ENCODE measurements at regions not wholly inside any gene's neighbourhood (a gene's known extent, or its start where the extent isn't known, plus 50 kb on each side); places are given as distances from the start of the nearest gene placed in this dataset.

DNA sequence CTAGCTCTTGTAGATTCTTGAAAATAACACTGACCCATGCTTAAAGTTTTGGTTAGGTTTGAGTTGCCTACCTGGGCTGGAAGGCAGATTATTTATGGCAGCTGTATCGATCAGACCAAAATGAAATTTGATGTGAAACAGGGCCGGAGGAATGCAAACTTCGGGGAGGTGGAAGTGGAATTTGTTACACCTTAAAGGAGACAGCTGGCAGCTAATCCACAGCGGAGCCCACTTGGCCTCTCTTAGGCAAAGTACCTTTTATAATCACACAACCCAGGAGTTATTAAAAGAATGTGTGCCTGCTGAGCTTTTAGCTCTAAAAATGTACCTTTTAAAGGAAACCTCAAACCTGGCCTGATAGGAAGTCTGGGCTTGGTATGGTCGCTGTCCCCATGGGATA lies 250.9 kb upstream of the TPM1 start:
- 85 to 94% (median 92%) methylated on average over 5 of the region's 5 CpGs for WGBS, 4 donors
- Histone ChIP-seq H3K27ac (no peak overlapping the region), H3K36me3 (peaks cover 0 to 29% (median 8%) of the 10 kb centered on the region in 9 donors), H3K4me3 (no peak overlapping the region), H3K4me1 (peaks cover 0 to 12% (median 0%) of the 10 kb centered on the region in 12 donors), H3K27me3 (no peaks in the 10 kb centered on the region), H3K9me3 (no peaks in the 10 kb centered on the region)
- TF ChIP-seq CTCF (IDR thresholded peaks at IDR 0.05) (no peak), POLR2A (IDR thresholded peaks at IDR 0.05) (no peak)
- no peak for DNase-seq
- ATAC-seq = no peak
- intact Hi-C loops (cut with DNase I) = no loop called here

DNA sequence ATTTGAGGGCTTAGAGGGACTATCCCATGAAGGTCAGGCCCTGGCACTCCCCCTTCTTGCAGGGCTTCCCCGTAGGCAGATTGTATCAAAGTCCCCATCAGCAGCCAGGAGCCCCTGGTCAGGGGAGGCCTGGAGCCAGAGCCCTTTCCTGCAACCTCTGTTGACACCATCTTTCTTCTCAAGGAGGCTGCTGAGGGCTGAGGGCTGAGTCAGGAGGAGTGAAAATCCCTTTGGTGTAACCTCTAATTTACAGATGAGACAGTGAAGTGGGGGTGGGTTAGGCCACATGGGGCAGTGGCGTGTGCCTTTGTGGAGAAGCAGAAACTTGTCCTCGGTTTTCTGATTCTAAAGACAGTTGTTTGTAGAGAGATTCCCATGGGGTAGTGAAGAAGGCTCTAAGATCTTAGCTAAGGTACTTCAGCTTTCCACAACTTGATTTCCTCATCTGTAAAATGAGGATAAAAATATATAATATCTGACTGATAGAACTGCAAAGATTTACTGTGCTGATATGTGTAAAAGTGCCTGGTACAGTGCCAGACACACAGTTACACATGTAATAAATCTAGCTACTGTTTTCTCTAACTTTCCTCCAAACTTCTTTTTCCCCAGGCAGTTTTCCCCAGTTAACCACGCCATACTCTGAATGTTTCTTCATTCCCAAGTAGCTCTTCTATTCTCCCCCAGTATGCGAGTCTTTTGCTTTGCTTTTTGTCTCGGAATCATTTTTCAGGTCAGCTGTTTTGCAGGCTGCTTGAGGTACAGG lies 249.4 kb upstream of the TPM1 start:
- Histone ChIP-seq H3K27ac (no peak overlapping the region), H3K9me3 (no peaks in the 10 kb centered on the region), H3K36me3 (peaks cover 0 to 43% (median 20%) of the 10 kb centered on the region in 9 donors), H3K4me1 (peaks cover 0 to 12% (median 0%) of the 10 kb centered on the region in 12 donors), H3K27me3 (no peaks in the 10 kb centered on the region), H3K4me3 (no peak overlapping the region)
- 88 to 92% (median 90%) methylated on average over 6 of the region's 6 CpGs for WGBS, 4 donors
- TF ChIP-seq CTCF (IDR thresholded peaks at IDR 0.05) (no peak), POLR2A (IDR thresholded peaks at IDR 0.05) (no peak)
- intact Hi-C loops (cut with DNase I) = no loop called here
- ATAC-seq = no peak
- DNase-seq = no peak

GRCh38 chr15:62793752-62794144 lies 248.8 kb upstream of the TPM1 start:
- intact Hi-C loops (cut with DNase I) = no loop called here
- Histone ChIP-seq H3K4me3 (no peak overlapping the region), H3K4me1 (peaks cover 0 to 14% (median 0%) of the 10 kb centered on the region in 12 donors), H3K36me3 (peaks cover 0 to 41% (median 22%) of the 10 kb centered on the region in 9 donors), H3K9me3 (no peaks in the 10 kb centered on the region), H3K27ac (no peak overlapping the region), H3K27me3 (no peaks in the 10 kb centered on the region)
- DNase-seq (peak in 1 of 5 donors; percentile 14), ATAC-seq (no peak)
- TF ChIP-seq CTCF (IDR thresholded peaks at IDR 0.05) = no peak
- TF ChIP-seq POLR2A (IDR thresholded peaks at IDR 0.05) = no peak
- WGBS, 4 donors = 64 to 74% (median 71%) methylated on average over 5 of the region's 5 CpGs

DNA sequence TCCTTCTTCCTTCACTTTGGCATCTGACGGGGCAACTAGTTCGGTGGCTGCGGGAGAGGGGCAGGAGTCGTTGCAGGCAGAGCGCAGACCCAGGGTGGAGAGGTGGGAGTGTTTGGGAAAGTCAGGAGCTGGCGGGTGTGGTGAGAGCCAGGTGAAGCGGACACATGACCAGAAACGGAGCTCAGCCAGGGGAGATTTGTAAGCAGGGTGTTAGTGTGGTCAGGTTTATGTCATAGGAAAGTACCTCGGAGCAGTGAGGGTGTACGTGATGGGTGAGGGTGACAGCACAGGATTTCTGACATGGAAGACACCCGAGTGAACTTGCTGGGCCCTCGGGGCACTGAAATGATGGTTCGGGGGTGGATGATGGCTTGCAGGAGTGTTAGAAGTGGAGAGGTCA lies 247.4 kb upstream of the TPM1 start:
- TF ChIP-seq CTCF (IDR thresholded peaks at IDR 0.05) (no peak), POLR2A (IDR thresholded peaks at IDR 0.05) (no peak)
- H3K9me3 ChIP-seq = no peaks in the 10 kb centered on the region
- no peaks in the 10 kb centered on the region for H3K27me3 ChIP-seq
- DNase-seq = peak in 1 of 5 donors; percentile 12
- intact Hi-C loops (cut with DNase I) = no loop called here
- H3K4me1 ChIP-seq = peaks cover 0 to 27% (median 1%) of the 10 kb centered on the region in 12 donors
- no peak for ATAC-seq
- 86 to 90% (median 90%) methylated on average over 13 of the region's 13 CpGs for WGBS, 4 donors
- H3K4me3 ChIP-seq = no peak overlapping the region
- H3K36me3 ChIP-seq = peaks cover 0 to 50% (median 23%) of the 10 kb centered on the region in 9 donors
- no peak overlapping the region for H3K27ac ChIP-seq

Measured in heart left ventricle (tissue), 16 donors.